GM19467 (cell line): ENCODE measurements at regions not wholly inside any gene's neighbourhood (a gene's known extent, or its start where the extent isn't known, plus 50 kb on each side); places are given as distances from the start of the nearest gene placed in this dataset.

Source experiments
- ATAC-seq: cut with Tn5 transposase; IDR thresholded peaks from one replicate; pipeline ENCODE4 v1.9.1; 2021; ENCODE audit warnings: mild to moderate bottlenecking, moderate library complexity; ENCODE audit not compliant: unreplicated experiment

- ATAC-seq: peak; percentile 64
Measured at GRCh38 chr16:85253084-85253941, 141.0 kb upstream of the CIBAR2 start.

GRCh38 chr16:85254051-85254450 is 141.8 kb upstream of the CIBAR2 start:
- no peak for ATAC-seq

- no peak for ATAC-seq
Measured at GRCh38 chr16:85254921-85255320, 142.6 kb upstream of the CIBAR2 start.

DNA sequence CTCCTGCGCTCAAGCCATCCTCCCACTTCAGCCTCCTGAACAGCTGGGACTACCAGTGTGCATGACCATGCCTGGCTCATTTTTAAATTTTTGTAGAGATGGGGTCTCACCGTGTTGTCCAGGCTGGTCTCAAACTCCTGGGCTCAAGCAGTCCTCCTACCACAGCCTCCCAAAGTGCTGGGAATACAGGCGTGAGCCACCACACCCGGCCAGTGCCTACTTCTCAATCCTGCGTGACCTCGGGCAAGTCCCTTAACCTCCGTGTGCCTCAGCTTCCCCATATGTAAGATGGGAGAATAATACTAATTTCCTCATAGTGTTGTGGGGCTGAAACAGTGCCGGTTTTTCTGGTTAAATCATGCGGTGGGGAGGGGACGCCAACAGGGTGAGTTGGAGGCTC is 143.5 kb upstream of the CIBAR2 start:
- ATAC-seq: no peak

- no peak for ATAC-seq
Measured at GRCh38 chr16:85256190-85256739, 144.0 kb upstream of the CIBAR2 start.

GRCh38 chr16:85257483-85257882 is 145.2 kb upstream of the CIBAR2 start:
- ATAC-seq: no peak

DNA sequence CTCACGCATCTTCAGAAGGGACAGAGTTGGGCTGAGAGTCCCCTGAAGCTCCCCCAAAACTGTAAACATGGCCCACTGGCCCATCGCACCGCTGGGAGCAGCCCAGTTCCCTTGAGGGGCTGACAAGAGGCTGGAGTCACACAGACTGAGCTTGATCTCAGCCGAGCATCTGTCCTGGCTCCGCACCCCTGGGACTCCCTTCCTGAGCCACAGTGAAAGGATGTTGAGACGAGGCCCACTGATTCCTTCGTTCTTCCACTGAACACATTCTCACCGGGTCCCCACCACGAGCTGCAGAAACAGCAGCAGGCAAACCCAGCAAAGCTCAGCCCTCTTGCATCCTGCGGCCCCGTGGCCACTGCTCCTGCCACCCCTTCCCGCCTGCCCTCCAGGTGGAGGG is 145.9 kb upstream of the CIBAR2 start:
- no peak for ATAC-seq

GRCh38 chr16:85258629-85259028 is 146.4 kb upstream of the CIBAR2 start:
- no peak for ATAC-seq

GRCh38 chr16:85259115-85259831 is 147.0 kb upstream of the CIBAR2 start:
- no peak for ATAC-seq

GRCh38 chr16:85259832-85260167 is 147.5 kb upstream of the CIBAR2 start:
- ATAC-seq: no peak

GRCh38 chr16:85261204-85261603 is 148.9 kb upstream of the CIBAR2 start:
- no peak for ATAC-seq

- no peak for ATAC-seq
Measured at GRCh38 chr16:85261657-85262557, 149.6 kb upstream of the CIBAR2 start.

GRCh38 chr16:85262558-85263238 is 150.4 kb upstream of the CIBAR2 start:
- no peak for ATAC-seq

GRCh38 chr16:85263239-85263585 is 150.9 kb upstream of the CIBAR2 start:
- no peak for ATAC-seq

DNA sequence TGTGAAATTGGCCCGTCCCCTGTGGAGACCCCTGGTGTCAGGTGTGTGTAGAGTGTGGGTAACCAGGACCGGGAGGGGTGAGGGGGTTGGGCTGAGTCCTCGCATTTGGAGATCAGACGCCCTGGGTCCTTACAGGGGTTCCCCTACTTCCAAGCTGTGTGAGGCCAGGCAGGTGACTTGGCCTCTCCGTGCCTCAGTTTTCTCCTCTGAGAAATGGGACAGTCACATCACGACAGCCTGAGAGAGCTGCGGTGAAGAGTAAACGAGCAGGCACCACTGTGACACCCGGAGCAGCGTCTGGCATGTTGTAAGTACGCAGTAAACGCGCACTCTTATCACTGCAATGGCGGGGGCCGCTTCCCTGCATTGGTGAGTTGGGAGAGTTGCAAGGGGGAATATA is 152.5 kb upstream of the CIBAR2 start:
- ATAC-seq: no peak

DNA sequence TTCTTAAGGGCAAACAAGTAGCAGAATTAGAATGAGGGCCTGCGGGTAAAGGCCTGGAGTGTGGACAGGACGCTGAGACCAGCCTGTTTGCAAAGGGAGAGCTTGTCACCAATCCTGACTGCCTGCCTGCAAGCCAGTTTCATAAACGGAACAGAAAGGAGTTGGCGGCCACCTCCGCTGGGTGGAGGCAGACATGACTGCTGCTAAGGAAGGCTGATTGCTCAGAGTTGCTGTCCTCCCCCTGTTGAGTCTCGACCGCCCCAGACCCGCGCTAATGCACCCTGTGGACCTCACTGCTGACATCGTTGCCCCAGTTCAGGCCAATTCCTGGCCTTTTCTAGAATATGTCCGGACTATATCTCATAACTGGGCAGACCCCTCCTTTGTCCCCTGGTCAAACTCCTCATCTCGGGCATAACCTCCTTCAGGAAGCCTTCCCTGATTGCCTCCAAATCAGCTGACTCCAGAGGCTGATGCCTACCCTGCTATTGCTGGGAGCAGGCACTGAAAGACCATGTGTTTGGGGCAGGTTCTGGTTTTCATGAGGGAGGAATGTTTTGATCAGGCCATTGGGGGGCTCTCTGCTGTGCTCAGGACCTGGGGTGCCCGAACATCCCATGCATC is 153.0 kb upstream of the CIBAR2 start:
- no peak for ATAC-seq

GRCh38 chr16:85265810-85266209 is 153.5 kb upstream of the CIBAR2 start:
- ATAC-seq: no peak

GRCh38 chr16:85266857-85267256 is 154.6 kb upstream of the CIBAR2 start:
- ATAC-seq: no peak

DNA sequence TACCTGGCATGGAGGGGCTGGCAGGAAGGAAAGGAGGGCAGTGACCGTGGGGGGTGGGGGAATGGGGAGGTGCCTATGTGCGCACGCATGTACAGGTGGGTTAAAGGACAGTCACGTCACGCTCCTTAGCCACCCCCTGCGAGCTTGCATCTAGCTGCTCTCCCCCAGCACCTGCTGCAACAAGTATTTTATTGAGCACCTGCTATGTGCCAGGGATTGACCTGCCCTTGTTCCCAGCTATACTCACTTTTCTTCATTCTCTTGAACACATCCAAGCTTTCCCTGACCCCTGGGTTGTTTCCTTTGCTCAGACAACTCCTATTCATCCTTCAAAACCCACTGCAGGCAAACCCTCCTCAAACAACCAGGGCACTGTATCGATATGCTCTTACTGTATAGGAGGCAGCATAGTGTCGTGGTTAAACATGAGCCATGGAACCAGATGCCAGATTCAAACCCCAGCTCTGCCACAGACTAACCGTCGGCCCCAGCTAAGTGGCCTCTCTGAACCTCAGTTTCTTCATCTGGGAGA is 155.2 kb upstream of the CIBAR2 start:
- ATAC-seq: no peak

GRCh38 chr16:85269165-85269564 is 156.9 kb upstream of the CIBAR2 start:
- no peak for ATAC-seq
